GM21381 (cell line): ENCODE measurements at regions not wholly inside any gene's neighbourhood (a gene's known extent, or its start where the extent isn't known, plus 50 kb on each side); places are given as distances from the start of the nearest gene placed in this dataset.
"Not testable (repeated sequence)": the region's sequence is repeated elsewhere in the genome, so short reads cannot be mapped to it uniquely, and the experiment has no call there.

Experiments
- ATAC-seq: cut with Tn5 transposase; IDR thresholded peaks from one replicate; pipeline ENCODE4 v1.9.1; 2021; ENCODE audit warnings: mild to moderate bottlenecking, moderate library complexity; ENCODE audit not compliant: unreplicated experiment

DNA sequence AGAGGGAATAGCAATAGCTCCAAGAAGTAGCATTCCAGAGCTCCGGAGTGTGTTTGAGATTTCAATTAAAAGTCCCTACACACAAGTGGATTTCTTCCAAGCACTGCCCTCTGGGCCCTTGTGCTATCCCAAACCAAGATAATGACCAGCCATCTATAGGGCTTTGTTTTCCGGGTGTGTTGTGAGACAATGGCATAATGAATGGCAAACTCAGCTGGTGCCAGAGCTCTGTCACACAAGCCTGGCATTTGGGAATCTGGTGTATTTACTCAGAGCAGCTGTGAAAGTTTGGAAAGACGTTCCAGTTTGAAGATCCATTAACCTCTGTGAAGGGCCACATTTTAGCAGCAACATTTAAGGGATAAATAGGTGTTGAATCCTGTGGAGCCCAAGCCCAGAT is 61.2 kb upstream of the TMTC2 start:
- ATAC-seq = no peak

DNA sequence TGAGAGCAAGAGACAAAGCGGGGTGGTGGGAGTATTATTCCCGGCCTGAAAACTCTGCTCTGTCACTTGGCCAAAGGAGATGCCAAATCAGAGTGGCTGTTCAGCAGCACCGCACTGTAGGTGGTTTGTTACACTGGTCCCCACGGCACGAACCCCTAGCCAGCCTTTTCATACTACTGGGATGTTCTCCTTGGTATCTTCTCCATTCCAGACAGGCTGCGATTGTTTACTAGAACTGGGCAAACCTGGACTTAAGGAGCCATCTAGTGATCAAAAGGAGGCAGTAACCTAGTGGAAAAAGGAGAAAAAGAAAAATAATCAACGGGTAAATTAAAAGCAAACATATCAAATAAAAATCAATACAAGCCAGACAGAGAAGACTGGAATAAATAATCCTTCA is 58.9 kb upstream of the TMTC2 start:
- ATAC-seq = no peak

DNA sequence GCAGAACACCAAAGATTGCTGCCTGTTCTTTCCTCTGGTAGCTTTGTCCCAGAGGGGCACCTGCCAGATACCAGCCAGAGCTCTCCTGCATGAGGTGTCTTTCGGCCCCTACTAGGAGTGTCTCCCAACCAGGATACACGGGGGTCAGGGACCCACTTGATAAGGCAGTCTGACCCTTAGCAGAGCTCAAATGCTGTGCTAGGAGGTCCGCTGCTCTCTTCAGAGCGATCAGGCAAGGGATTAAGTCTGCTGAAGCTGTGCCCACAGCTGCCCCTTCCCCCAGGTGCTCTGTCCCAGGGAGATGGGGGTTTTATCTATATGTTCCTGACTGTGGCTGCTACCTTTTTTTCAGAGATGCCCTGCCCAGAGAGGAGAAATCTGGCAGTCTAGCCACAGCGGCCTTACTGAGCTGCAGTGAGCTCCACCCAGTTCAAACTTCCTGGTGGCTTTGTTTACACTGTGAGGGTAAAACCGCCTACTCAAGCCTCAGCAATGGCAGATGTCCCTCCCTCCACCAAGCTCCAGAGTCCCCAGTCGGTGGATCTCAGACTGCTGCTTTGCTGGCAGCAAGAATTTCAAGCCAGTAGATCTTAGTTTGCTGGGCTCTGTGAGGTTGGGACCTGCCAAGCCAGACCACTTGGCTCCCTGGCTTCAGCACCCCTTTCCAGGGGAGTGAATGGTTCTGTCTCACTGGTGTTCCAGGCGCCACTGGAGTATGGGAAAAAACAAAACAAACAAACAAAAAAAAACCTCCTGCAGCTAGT is 52.0 kb upstream of the TMTC2 start:
- ATAC-seq = not testable (repeated sequence)

DNA sequence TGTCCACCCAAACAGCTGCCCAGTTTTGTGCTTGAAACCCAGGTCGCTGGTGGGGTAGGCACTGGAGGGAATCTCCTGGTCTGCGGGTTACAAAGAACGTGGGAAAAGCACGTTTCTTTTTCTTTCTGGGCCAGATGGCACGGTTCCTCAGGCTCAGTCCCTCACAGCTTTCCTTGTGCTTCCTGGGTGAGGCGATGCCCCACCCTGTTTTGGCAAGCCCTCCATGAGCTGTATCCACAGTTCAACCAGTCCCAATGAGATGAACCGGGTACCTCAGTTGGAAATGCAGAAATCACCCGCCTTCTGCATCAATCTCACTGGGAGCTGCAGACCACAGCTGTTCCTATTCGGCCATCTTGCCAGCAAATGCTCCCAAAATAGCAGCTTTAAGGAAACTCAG is 51.4 kb upstream of the TMTC2 start:
- ATAC-seq = no peak
